HCT116 (cell line): ENCODE measurements at regions not wholly inside any gene's neighbourhood (a gene's known extent, or its start where the extent isn't known, plus 50 kb on each side); places are given as distances from the start of the nearest gene placed in this dataset.

Experiments used
- ATAC-seq: fragments of 200-7000 bp; cut with Tn5 transposase; 2 replicates; pipeline ENCODE4 v1.9.1; 2020; ENCODE audit warnings: mild to moderate bottlenecking, moderate library complexity
- BruUV-seq: library from RNA; stranded (reverse); fragments of 400-500 nt; replicated peaks from 2 replicates; lab custom pipeline; 2021; lab: Mats Ljungman, UMichigan
- CTCF ChIA-PET: fragments of 300-600 bp; sonication (Branson Sonifier 250); formaldehyde crosslinking; loops from one replicate; lab custom pipeline; 2021; ENCODE audit warnings: antibody characterized with exemption; lab: Charles Lee
- POLR2A ChIA-PET: fragments of 300-600, 350-600 bp; sonication (Branson Sonifier 250); formaldehyde crosslinking; loops from one replicate; lab custom pipeline; 2021; ENCODE audit warnings: antibody characterized with exemption; lab: Charles Lee
- RAD21 ChIA-PET, 2 experiments: fragments of 300-600 bp; sonication (Branson Sonifier 250); formaldehyde crosslinking; loops; one replicate each; lab custom pipeline; 2023; ENCODE audit warnings: low total read pairs in 2 of 2; ENCODE audit not compliant: uncharacterized antibody in 2 of 2, unreplicated experiment in 2 of 2, low non-redundant PET in 1 of 2; lab: Charles Lee
- DNase-seq: peaks from one replicate; pipeline ENCODE4 v3.0.0-alpha.2; 2010; ENCODE audit warnings: low read depth, low spot score
- H2AFZ ChIP-seq: fragments of 200-600 bp; shearing (Covaris generic), sonication (generic); 2 replicates; pipeline ENCODE4 v1.6.1; 2017; ENCODE audit warnings: low read depth, mixed run types, mixed read lengths, antibody characterized with exemption, low read length; ENCODE audit not compliant: poor library complexity, severe bottlenecking
- H3K27ac ChIP-seq: 2 replicates; pipeline ENCODE4 v1.5.1; 2012; ENCODE audit warnings: low read depth, low read length
- H3K27me3 ChIP-seq: fragments of 200-600 bp; sonication (generic); 2 replicates; pipeline ENCODE4 v1.6.1; 2016; ENCODE audit warnings: mixed run types, low read length, mixed read lengths; ENCODE audit not compliant: insufficient read depth
- H3K36me3 ChIP-seq, 2 experiments: fragments of 200-500 bp in 1 of 2; fragments of 200-600 bp in 1 of 2; sonication (Bioruptor generic) in 1 of 2; sonication (generic) in 1 of 2; 2 replicates each; pipeline versions ENCODE4 v1.5.1 to v1.6.1; 2014 to 2016; ENCODE audit warnings: low read length in 2 of 2, inconsistent platforms in 1 of 2, mixed read lengths in 1 of 2, mixed run types in 1 of 2; ENCODE audit not compliant: insufficient read depth in 2 of 2, control insufficient read depth in 1 of 2
- H3K4me1 ChIP-seq, 2 experiments: fragments of 200-600 bp in 1 of 2; sonication (generic) in 1 of 2; 2 replicates each; pipeline versions ENCODE4 v1.5.1 to v1.6.1; 2012 to 2017; ENCODE audit warnings: low read length in 2 of 2, inconsistent platforms in 1 of 2, mild to moderate bottlenecking in 1 of 2, mixed read lengths in 1 of 2, mixed run types in 1 of 2, moderate library complexity in 1 of 2; ENCODE audit not compliant: insufficient read depth in 2 of 2, control insufficient read depth in 1 of 2
- H3K4me2 ChIP-seq: fragments of 200-600 bp; sonication (generic); 2 replicates; pipeline ENCODE4 v1.6.1; 2017; ENCODE audit warnings: mixed run types, low read length, mixed read lengths
- H3K4me3 ChIP-seq, 2 experiments: fragments of 200-600 bp in 1 of 2; sonication (generic) in 1 of 2; replicated peaks in 1 of 2; 2 replicates each; pipeline ENCODE4 v1.5.1; 2011 to 2016; ENCODE audit warnings: low read length in 2 of 2, control low read depth in 1 of 2, low read depth in 1 of 2, mild to moderate bottlenecking in 1 of 2, mixed read lengths in 1 of 2, mixed run types in 1 of 2
- H3K79me2 ChIP-seq: fragments of 200-600 bp; sonication (generic); 2 replicates; pipeline ENCODE4 v1.6.1; 2017; ENCODE audit warnings: mild to moderate bottlenecking, mixed run types, low read length, moderate library complexity, mixed read lengths; ENCODE audit not compliant: insufficient read depth
- H3K9ac ChIP-seq: fragments of 200-600 bp; sonication (generic); 2 replicates; pipeline ENCODE4 v1.6.1; 2016; ENCODE audit warnings: low read length, mixed read lengths
- H3K9me2 ChIP-seq: fragments of 200-600 bp; sonication (generic), shearing (Covaris generic); 2 replicates; pipeline ENCODE4 v1.6.1; 2017; ENCODE audit warnings: mixed run types, mild to moderate bottlenecking, moderate library complexity; ENCODE audit not compliant: insufficient read depth
- H3K9me3 ChIP-seq, 2 experiments: fragments of 200-500 bp in 1 of 2; fragments of 200-600 bp in 1 of 2; sonication (Bioruptor generic) in 1 of 2; sonication (generic) in 1 of 2; 2 replicates each; pipeline ENCODE4 v1.6.1; 2014 to 2017; ENCODE audit warnings: low read length in 2 of 2, mixed read lengths in 2 of 2, inconsistent platforms in 1 of 2, low read depth in 1 of 2, mild to moderate bottlenecking in 1 of 2, mixed run types in 1 of 2, moderate library complexity in 1 of 2; ENCODE audit not compliant: control insufficient read depth in 1 of 2, insufficient read depth in 1 of 2
- H4K20me1 ChIP-seq: fragments of 200-600 bp; sonication (generic), shearing (Covaris generic); 2 replicates; pipeline ENCODE4 v1.6.1; 2017; ENCODE audit warnings: mixed run types, mild to moderate bottlenecking, moderate library complexity; ENCODE audit not compliant: insufficient read depth
- ATF3 ChIP-seq: IDR thresholded peaks from 2 replicates; pipeline ENCODE4 v1.6.1; 2012
- CBX3 ChIP-seq: IDR thresholded peaks from 2 replicates; pipeline ENCODE4 v1.6.1; 2012; ENCODE audit warnings: low read depth
- CEBPB ChIP-seq: IDR thresholded peaks from 2 replicates; pipeline ENCODE4 v1.6.1; 2012; ENCODE audit warnings: low read depth
- EGR1 ChIP-seq: IDR thresholded peaks from 2 replicates; pipeline ENCODE4 v1.6.1; 2012; ENCODE audit warnings: low read depth
- ELF1 ChIP-seq: IDR thresholded peaks from 2 replicates; pipeline ENCODE4 v1.6.1; 2012; ENCODE audit warnings: low read depth, borderline replicate concordance
- MAX ChIP-seq: IDR thresholded peaks from 2 replicates; pipeline ENCODE4 v1.6.1; 2012
- POLR2AphosphoS5 ChIP-seq: IDR thresholded peaks from 2 replicates; pipeline ENCODE4 v1.6.1; 2011; ENCODE audit warnings: mild to moderate bottlenecking, low read depth, low read length, moderate library complexity
- RAD21 ChIP-seq: IDR thresholded peaks from 2 replicates; pipeline ENCODE4 v1.6.1; 2012; ENCODE audit warnings: low read depth, mild to moderate bottlenecking
- REST ChIP-seq: IDR thresholded peaks from 2 replicates; pipeline ENCODE4 v1.6.1; 2012; ENCODE audit warnings: low read depth
- SIN3A ChIP-seq: IDR thresholded peaks from 2 replicates; pipeline ENCODE4 v1.6.1; 2012; ENCODE audit warnings: low read depth
- SP1 ChIP-seq: IDR thresholded peaks from 2 replicates; pipeline ENCODE4 v1.6.1; 2012; ENCODE audit warnings: low read depth
- SRF ChIP-seq: IDR thresholded peaks from 2 replicates; pipeline ENCODE4 v1.6.1; 2012; ENCODE audit warnings: low read depth
- YY1 ChIP-seq: IDR thresholded peaks from 2 replicates; pipeline ENCODE4 v1.6.1; 2011; ENCODE audit warnings: low read length, low read depth, moderate library complexity, mild to moderate bottlenecking; ENCODE audit not compliant: insufficient replicate concordance; ENCODE audit errors: extremely low read depth
- ZBTB33 ChIP-seq: IDR thresholded peaks from 2 replicates; pipeline ENCODE4 v1.6.1; 2011; ENCODE audit warnings: mild to moderate bottlenecking, low read length, moderate library complexity; ENCODE audit not compliant: insufficient replicate concordance; ENCODE audit errors: extremely low read depth
- ZFX ChIP-seq: fragments of 450-650 bp; IDR thresholded peaks from 2 replicates; pipeline ENCODE4 v1.6.1; 2017
- ZNF274 ChIP-seq: fragments of 200-500 bp; sonication (Bioruptor generic); IDR thresholded peaks from 2 replicates; pipeline ENCODE4 v1.6.1; 2014; ENCODE audit warnings: mild to moderate bottlenecking, low read depth, low read length, inconsistent platforms
- intact Hi-C: fragments of 100-400 bp; cut with micrococcal nuclease; formaldehyde crosslinking; loops from 2 replicates; pipeline ENCODE4 v1.10.0; 2022

GRCh38 chr17:45628019-45628418 lies 137.5 kb upstream of the PLEKHM1 start:
- Histone ChIP-seq H3K79me2 (peaks cover 24% of the 10 kb centered on the region; the same call in 1 of the 2 replicates), H3K4me1 (no peaks in the 10 kb centered on the region; a peak in 1 of 4 replicates), H3K27ac (no peak overlapping the region), H3K4me2 (no peak overlapping the region), H3K27me3 (no peaks in the 10 kb centered on the region), H3K36me3 (peaks cover 37 to 41% of the 10 kb centered on the region in 2 experiments; a peak in 3 of 4 replicates), H3K9me2 (no peaks in the 10 kb centered on the region), H3K4me3 (no peak overlapping the region), H2AFZ (no peak overlapping the region), H3K9ac (no peak overlapping the region), H4K20me1 (no peaks in the 10 kb centered on the region), H3K9me3 (no peaks in the 10 kb centered on the region)
- TF ChIP-seq SP1 = no peak
- no peak for TF ChIP-seq ZFX
- no peak for TF ChIP-seq SRF
- TF ChIP-seq RAD21 = no peak
- TF ChIP-seq ATF3 = no peak
- TF ChIP-seq MAX = no peak
- no peak for TF ChIP-seq REST
- TF ChIP-seq CEBPB = no peak
- no peak for TF ChIP-seq ZNF274
- no peak for TF ChIP-seq ELF1
- no peak for TF ChIP-seq YY1
- no peak for TF ChIP-seq SIN3A
- no peak for TF ChIP-seq CBX3
- TF ChIP-seq EGR1 = no peak
- TF ChIP-seq POLR2AphosphoS5 = no peak
- TF ChIP-seq ZBTB33 = no peak
- RAD21 ChIA-PET = no interaction called here
- DNase-seq (no peak), ATAC-seq (peak; percentile 66)
- BruUV-seq = no TSS peak
- CTCF ChIA-PET = interaction anchor here (0.9 kb wide), 1 partner anchor 12 kb away, joined by 4 read pairs; no protein-coding TSS in a partner anchor
- POLR2A ChIA-PET = interaction anchor here (1.1 kb wide), 1 partner anchor 9 kb away, joined by 4 read pairs; no protein-coding TSS in a partner anchor
- intact Hi-C loops = no loop called here
